B cell (primary cell): ENCODE measurements at regions not wholly inside any gene's neighbourhood (a gene's known extent, or its start where the extent isn't known, plus 50 kb on each side); places are given as distances from the start of the nearest gene placed in this dataset.

Source experiments
- ATAC-seq: fragments of 200-7000 bp; cut with Tn5 transposase; one replicate; pipeline ENCODE4 v1.10.0; 2021; ENCODE audit warnings: low read depth, mild to moderate bottlenecking, moderate number of reproducible peaks, moderate library complexity
- CTCF ChIA-PET: fragments of 350-600 bp; sonication (Branson Sonifier 250); formaldehyde crosslinking; loops from one replicate; lab custom pipeline; 2021; ENCODE audit warnings: antibody characterized with exemption, inconsistent platforms; lab: Charles Lee
- POLR2A ChIA-PET: fragments of 350-600 bp; sonication (Branson Sonifier 250); formaldehyde crosslinking; loops from one replicate; lab custom pipeline; 2021; ENCODE audit warnings: antibody characterized with exemption; lab: Charles Lee
- DNase-seq: peaks from one replicate; pipeline ENCODE4 v3.0.0; 2013
- H2AFZ ChIP-seq: 2 replicates; pipeline ENCODE4 v1.6.1; 2012; ENCODE audit warnings: mild to moderate bottlenecking, low read depth, low read length; ENCODE audit not compliant: insufficient read depth, poor library complexity, severe bottlenecking
- H3K27ac ChIP-seq, 2 donors: 1 replicate in 1 of 2; 2 replicates in 1 of 2; pipeline ENCODE4 v1.5.1; 2012 to 2013; ENCODE audit warnings: low read length in 2 of 2, mild to moderate bottlenecking in 2 of 2, moderate library complexity in 1 of 2
- H3K27me3 ChIP-seq, 4 experiments: fragments of 200-600 bp in 1 of 4; sonication (generic) in 1 of 4; replicated peaks in 1 of 4; 1 replicate in 2 of 4; 2 replicates in 2 of 4; pipeline versions ENCODE4 v1.6.1 to v1.7.0; 2013 to 2016; ENCODE audit warnings: low read length in 3 of 4, mild to moderate bottlenecking in 2 of 4, mixed read lengths in 1 of 4, moderate library complexity in 1 of 4; ENCODE audit not compliant: insufficient read depth in 4 of 4, control insufficient read depth in 3 of 4; ENCODE audit errors: control extremely low read depth in 1 of 4
- H3K36me3 ChIP-seq, 2 experiments: replicated peaks in 1 of 2; 1 replicate in 1 of 2; 2 replicates in 1 of 2; pipeline versions ENCODE4 v1.6.1 to v1.7.1; 2013; ENCODE audit warnings: low read length in 1 of 2; ENCODE audit not compliant: insufficient read depth in 2 of 2, control insufficient read depth in 1 of 2; ENCODE audit errors: control extremely low read depth in 1 of 2, extremely low read depth in 1 of 2
- H3K4me1 ChIP-seq, 2 donors: fragments of 200-600 bp in 1 of 2; sonication (generic) in 1 of 2; 1 replicate in 1 of 2; 2 replicates in 1 of 2; pipeline versions ENCODE4 v1.5.1 to v1.6.1; 2013 to 2017; ENCODE audit warnings: low read length in 2 of 2; ENCODE audit not compliant: control insufficient read depth in 2 of 2, insufficient read depth in 2 of 2
- H3K4me2 ChIP-seq: replicated peaks from 2 replicates; pipeline ENCODE3; 2012; ENCODE audit warnings: mild to moderate bottlenecking, low read depth, low read length; ENCODE audit not compliant: poor library complexity, severe bottlenecking
- H3K4me3 ChIP-seq, 5 experiments: fragments of 200-600 bp in 1 of 5; sonication (generic) in 1 of 5; 1 replicate in 3 of 5; 2 replicates in 2 of 5; pipeline versions ENCODE4 v1.5.1 to v1.7.0; 2011 to 2016; ENCODE audit warnings: low read length in 4 of 5, mild to moderate bottlenecking in 4 of 5, low read depth in 2 of 5, control low read depth in 1 of 5, moderate library complexity in 1 of 5; ENCODE audit not compliant: insufficient read depth in 1 of 5; ENCODE audit errors: control extremely low read depth in 1 of 5, extremely low read depth in 1 of 5
- H3K79me2 ChIP-seq: fragments of 200-600 bp; sonication (generic); one replicate; pipeline ENCODE4 v1.6.0; 2016; ENCODE audit warnings: low read length; ENCODE audit not compliant: control insufficient read depth, insufficient read depth
- H3K9ac ChIP-seq: fragments of 200-600 bp; sonication (generic); 2 replicates; pipeline ENCODE4 v1.6.1; 2017; ENCODE audit warnings: mild to moderate bottlenecking, low read length, moderate library complexity
- H3K9me3 ChIP-seq, 3 donors: one replicate each; pipeline versions ENCODE4 v1.6.1 to v1.7.1; 2013; ENCODE audit warnings: low read length in 2 of 3; ENCODE audit not compliant: control insufficient read depth in 2 of 3, insufficient read depth in 1 of 3; ENCODE audit errors: control extremely low read depth in 1 of 3
- H4K20me1 ChIP-seq: 2 replicates; pipeline ENCODE4 v1.6.0; 2012; ENCODE audit warnings: mild to moderate bottlenecking, low read length; ENCODE audit not compliant: insufficient read depth, control insufficient read depth, poor library complexity, severe bottlenecking
- H3K27ac Mint-ChIP-seq: one replicate; pipeline ENCODE4 v1.8.0; 2021; ENCODE audit warnings: mixed read lengths
- H3K27me3 Mint-ChIP-seq: one replicate; pipeline ENCODE4 v1.8.0; 2021; ENCODE audit warnings: mixed read lengths
- H3K4me1 Mint-ChIP-seq: one replicate; pipeline ENCODE4 v1.8.0; 2021; ENCODE audit warnings: mixed read lengths
- H3K4me3 Mint-ChIP-seq: one replicate; pipeline ENCODE4 v1.8.0; 2021; ENCODE audit warnings: mixed read lengths
- H3K9me3 Mint-ChIP-seq: one replicate; pipeline ENCODE4 v1.8.0; 2022; ENCODE audit warnings: mixed read lengths; ENCODE audit not compliant: insufficient read depth
- EZH2 ChIP-seq: IDR thresholded peaks from 2 replicates; pipeline ENCODE4 v1.6.1; 2012; ENCODE audit warnings: borderline replicate concordance, low read depth, mild to moderate bottlenecking, moderate library complexity, low read length; ENCODE audit not compliant: insufficient read depth, poor library complexity, severe bottlenecking
- WGBS: methylation state at CpG from one replicate; pipeline ENCODE4 v1.1.5; 2013; ENCODE audit warnings: missing lambda C conversion rate; ENCODE audit not compliant: insufficient coverage; 5-methylcytosine and 5-hydroxymethylcytosine counted together
- intact Hi-C: fragments of 100-400 bp; cut with micrococcal nuclease; formaldehyde crosslinking; loops from one replicate; pipeline ENCODE4 v1.10.0; 2022
- TF ChIP-seq, protein P1 (sequence below): fragments of 200-600 bp; IDR thresholded peaks from one replicate; pipeline ENCODE4 v1.8.0; 2022; ENCODE audit warnings: antibody characterized with exemption, mild to moderate bottlenecking

GRCh38 chr5:82590112-82590511 is 312.0 kb upstream of the RPS23 start:
- Mint-ChIP-seq H3K4me1 (no peaks in the 10 kb centered on the region), H3K4me3 (no peak overlapping the region), H3K27ac (no peak overlapping the region), H3K9me3 (no peaks in the 10 kb centered on the region), H3K27me3 (no peaks in the 10 kb centered on the region)
- Histone ChIP-seq H3K36me3 (no peaks in the 10 kb centered on the region), H3K27ac (no peak overlapping the region), H4K20me1 (no peaks in the 10 kb centered on the region), H3K4me3 (no peak overlapping the region), H3K4me1 (no peaks in the 10 kb centered on the region), H3K9ac (no peak overlapping the region), H3K27me3 (no peaks in the 10 kb centered on the region), H2AFZ (no peak overlapping the region), H3K4me2 (no peak overlapping the region), H3K9me3 (peaks cover 0 to 1% (median 0%) of the 10 kb centered on the region in 3 donors), H3K79me2 (no peaks in the 10 kb centered on the region)
- ATAC-seq (no peak), DNase-seq (no peak)
- TF ChIP-seq, protein P1, sequence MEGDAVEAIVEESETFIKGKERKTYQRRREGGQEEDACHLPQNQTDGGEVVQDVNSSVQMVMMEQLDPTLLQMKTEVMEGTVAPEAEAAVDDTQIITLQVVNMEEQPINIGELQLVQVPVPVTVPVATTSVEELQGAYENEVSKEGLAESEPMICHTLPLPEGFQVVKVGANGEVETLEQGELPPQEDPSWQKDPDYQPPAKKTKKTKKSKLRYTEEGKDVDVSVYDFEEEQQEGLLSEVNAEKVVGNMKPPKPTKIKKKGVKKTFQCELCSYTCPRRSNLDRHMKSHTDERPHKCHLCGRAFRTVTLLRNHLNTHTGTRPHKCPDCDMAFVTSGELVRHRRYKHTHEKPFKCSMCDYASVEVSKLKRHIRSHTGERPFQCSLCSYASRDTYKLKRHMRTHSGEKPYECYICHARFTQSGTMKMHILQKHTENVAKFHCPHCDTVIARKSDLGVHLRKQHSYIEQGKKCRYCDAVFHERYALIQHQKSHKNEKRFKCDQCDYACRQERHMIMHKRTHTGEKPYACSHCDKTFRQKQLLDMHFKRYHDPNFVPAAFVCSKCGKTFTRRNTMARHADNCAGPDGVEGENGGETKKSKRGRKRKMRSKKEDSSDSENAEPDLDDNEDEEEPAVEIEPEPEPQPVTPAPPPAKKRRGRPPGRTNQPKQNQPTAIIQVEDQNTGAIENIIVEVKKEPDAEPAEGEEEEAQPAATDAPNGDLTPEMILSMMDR = no peak
- no peak for TF ChIP-seq EZH2
- ChIA-PET POLR2A (no interaction called here), CTCF (interaction anchor here (0.5 kb wide), 1 partner anchor 136 kb away, joined by 3 read pairs; no protein-coding TSS in a partner anchor)
- no CpG with 5 or more reads among the region's 1 CpG for WGBS
- intact Hi-C loops = no loop called here

DNA sequence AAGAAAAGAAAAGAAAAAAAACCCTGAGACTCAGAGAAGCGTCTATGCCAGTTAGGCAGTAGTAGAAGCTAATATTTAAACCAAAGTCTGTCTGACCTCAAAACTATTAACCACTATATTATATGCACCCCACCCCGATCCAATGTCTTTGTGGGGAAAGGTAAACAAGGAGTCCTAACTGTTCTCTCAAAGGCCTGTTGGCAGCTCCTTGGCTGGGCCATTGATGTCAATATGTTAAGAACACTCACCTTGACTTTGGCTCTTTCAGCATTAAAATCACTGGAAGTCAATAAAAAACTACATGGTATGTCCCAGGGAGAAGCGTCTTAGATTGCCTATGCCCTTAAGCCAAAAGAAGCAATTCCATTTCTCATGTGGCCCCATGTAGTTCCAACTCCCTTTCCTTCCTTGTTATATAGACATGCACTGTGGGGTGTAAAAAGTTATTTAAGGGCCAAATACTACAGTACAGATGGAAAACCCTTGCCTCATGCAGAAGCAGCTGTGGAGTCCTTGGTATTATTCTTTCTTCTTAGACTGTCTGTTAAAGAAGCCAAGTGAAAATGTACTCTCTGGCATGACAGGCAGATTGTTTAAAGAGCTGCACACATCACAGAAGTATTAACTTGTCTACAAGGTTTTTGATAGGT is 308.6 kb upstream of the RPS23 start:
- Histone ChIP-seq H3K79me2 (no peaks in the 10 kb centered on the region), H3K4me1 (no peaks in the 10 kb centered on the region), H3K9me3 (peaks cover 0 to 10% (median 0%) of the 10 kb centered on the region in 3 donors), H3K4me3 (no peak overlapping the region), H3K27ac (no peak overlapping the region), H3K4me2 (no peak overlapping the region), H2AFZ (no peak overlapping the region), H3K27me3 (no peaks in the 10 kb centered on the region), H3K9ac (no peak overlapping the region), H4K20me1 (no peaks in the 10 kb centered on the region), H3K36me3 (no peaks in the 10 kb centered on the region)
- POLR2A ChIA-PET = no interaction called here
- TF ChIP-seq EZH2 = no peak
- TF ChIP-seq, protein P1 = no peak
- Mint-ChIP-seq H3K4me1 (no peaks in the 10 kb centered on the region), H3K27me3 (no peaks in the 10 kb centered on the region), H3K27ac (no peak overlapping the region), H3K9me3 (peaks cover 3% of the 10 kb centered on the region), H3K4me3 (no peak overlapping the region)
- WGBS = no CpG with 5 or more reads among the region's 3 CpGs
- DNase-seq = no peak
- CTCF ChIA-PET = interaction anchor here (0.7 kb wide), 1 partner anchor 145 kb away, joined by 3 read pairs; no protein-coding TSS in a partner anchor
- no peak for ATAC-seq
- intact Hi-C loops = loop anchor here (10.0 kb wide), 1 partner anchor 452 kb away; no protein-coding TSS in a partner anchor
